Hepatocyte (in vitro differentiated cells): ENCODE measurements at regions not wholly inside any gene's neighbourhood (a gene's known extent, or its start where the extent isn't known, plus 50 kb on each side); places are given as distances from the start of the nearest gene placed in this dataset.

Experiments
- DNase-seq: peaks from one replicate; pipeline ENCODE4 v3.0.0-alpha.2; 2016; ENCODE audit warnings: low spot score
- H2AFZ ChIP-seq: fragments of 200-600 bp; sonication (generic); 2 replicates; pipeline ENCODE4 v1.6.0; 2016; ENCODE audit warnings: antibody characterized with exemption, mild to moderate bottlenecking
- H3K27ac ChIP-seq: fragments of 200-600 bp; sonication (generic); 2 replicates; pipeline ENCODE4 v1.5.1; 2016; ENCODE audit warnings: mild to moderate bottlenecking
- H3K27me3 ChIP-seq: fragments of 200-600 bp; sonication (generic); 2 replicates; pipeline ENCODE4 v1.6.1; 2016
- H3K36me3 ChIP-seq: fragments of 200-600 bp; sonication (generic); replicated peaks from 2 replicates; pipeline ENCODE4 v1.5.1; 2016; ENCODE audit warnings: low read depth; ENCODE audit not compliant: insufficient read depth
- H3K4me1 ChIP-seq: fragments of 200-600 bp; sonication (generic); 2 replicates; pipeline ENCODE4 v1.5.1; 2016; ENCODE audit warnings: mild to moderate bottlenecking, moderate library complexity; ENCODE audit not compliant: insufficient read depth
- H3K4me2 ChIP-seq: fragments of 200-600 bp; sonication (generic); 2 replicates; pipeline ENCODE4 v1.6.0; 2016
- H3K4me3 ChIP-seq: fragments of 200-600 bp; sonication (generic); 2 replicates; pipeline ENCODE4 v1.5.1; 2016; ENCODE audit warnings: mild to moderate bottlenecking
- H3K79me2 ChIP-seq: fragments of 200-600 bp; sonication (generic); 2 replicates; pipeline ENCODE4 v1.6.0; 2017; ENCODE audit warnings: mild to moderate bottlenecking
- H3K9me2 ChIP-seq: fragments of 200-600 bp; sonication (generic); replicated peaks from 2 replicates; pipeline ENCODE4 v1.6.0; 2017; ENCODE audit warnings: mild to moderate bottlenecking; ENCODE audit not compliant: insufficient read depth
- H3K9me3 ChIP-seq: fragments of 200-600 bp; sonication (generic); 2 replicates; pipeline ENCODE4 v1.5.1; 2016; ENCODE audit warnings: low read depth, mild to moderate bottlenecking
- H4K20me1 ChIP-seq: fragments of 200-600 bp; sonication (generic); 2 replicates; pipeline ENCODE4 v1.6.0; 2016; ENCODE audit warnings: mild to moderate bottlenecking; ENCODE audit not compliant: insufficient read depth, poor library complexity, severe bottlenecking
- CTCF ChIP-seq: fragments of 200-600 bp; sonication (generic); IDR thresholded peaks from 2 replicates; pipeline ENCODE4 v1.5.1; 2016; ENCODE audit warnings: antibody characterized with exemption, mild to moderate bottlenecking; ENCODE audit not compliant: poor library complexity
- EZH2 ChIP-seq: fragments of 200-600 bp; sonication (generic); IDR thresholded peaks from 2 replicates; pipeline ENCODE4 v1.6.1; 2016; ENCODE audit warnings: antibody characterized with exemption, mild to moderate bottlenecking, borderline replicate concordance
- EZH2phosphoT487 ChIP-seq: fragments of 200-600 bp; sonication (generic); IDR thresholded peaks from one replicate; pipeline ENCODE4 v1.6.1; 2018; ENCODE audit warnings: antibody characterized with exemption, mild to moderate bottlenecking, low read depth, moderate library complexity; ENCODE audit not compliant: unreplicated experiment, severe bottlenecking
- WGBS: methylation state at CpG from one replicate; pipeline ENCODE4 v1.1.6; 2016; ENCODE audit warnings: low lambda C conversion rate; ENCODE audit errors: missing lambda C conversion rate; 5-methylcytosine and 5-hydroxymethylcytosine counted together

- no peaks in the 10 kb centered on the region for H3K36me3 ChIP-seq
- H3K27ac ChIP-seq: no peak overlapping the region
- no peak overlapping the region for H3K4me2 ChIP-seq
- no peaks in the 10 kb centered on the region for H3K27me3 ChIP-seq
- H3K4me1 ChIP-seq: peaks cover 11% of the 10 kb centered on the region
- no peaks in the 10 kb centered on the region for H3K79me2 ChIP-seq
- no peak overlapping the region for H2AFZ ChIP-seq
- no peaks in the 10 kb centered on the region for H3K9me3 ChIP-seq
- no peaks in the 10 kb centered on the region for H3K9me2 ChIP-seq
- H3K4me3 ChIP-seq: no peak overlapping the region
- WGBS: 17% methylated on average over 4 of the region's 4 CpGs
- DNase-seq: peak; percentile 38
- no peaks in the 10 kb centered on the region for H4K20me1 ChIP-seq
- TF ChIP-seq EZH2 (no peak), CTCF (no peak), EZH2phosphoT487 (no peak)
These were observed 180.7 kb downstream of the PHLDA1 start for GRCh38 chr12:75850721-75851462.

GRCh38 chr12:75848961-75849360 lies 182.6 kb downstream of the PHLDA1 start:
- H4K20me1 ChIP-seq: no peaks in the 10 kb centered on the region
- no peaks in the 10 kb centered on the region for H3K36me3 ChIP-seq
- no peak for DNase-seq
- H3K27me3 ChIP-seq: no peaks in the 10 kb centered on the region
- no peaks in the 10 kb centered on the region for H3K79me2 ChIP-seq
- H3K9me3 ChIP-seq: no peaks in the 10 kb centered on the region
- no peak overlapping the region for H2AFZ ChIP-seq
- H3K9me2 ChIP-seq: no peaks in the 10 kb centered on the region
- H3K4me2 ChIP-seq: no peak overlapping the region
- WGBS: 0% methylated on average over 1 of the region's 1 CpG
- TF ChIP-seq EZH2 (no peak), EZH2phosphoT487 (no peak), CTCF (no peak)
- H3K4me3 ChIP-seq: no peak overlapping the region
- H3K4me1 ChIP-seq: peaks cover 11% of the 10 kb centered on the region
- no peak overlapping the region for H3K27ac ChIP-seq

GRCh38 chr12:75848431-75848925 lies 183.1 kb downstream of the PHLDA1 start:
- Histone ChIP-seq H3K4me1 (peaks cover 11% of the 10 kb centered on the region), H3K27me3 (no peaks in the 10 kb centered on the region), H3K4me2 (no peak overlapping the region), H2AFZ (no peak overlapping the region), H3K9me3 (no peaks in the 10 kb centered on the region), H3K9me2 (no peaks in the 10 kb centered on the region), H3K27ac (no peak overlapping the region), H3K79me2 (no peaks in the 10 kb centered on the region), H4K20me1 (no peaks in the 10 kb centered on the region), H3K4me3 (no peak overlapping the region), H3K36me3 (no peaks in the 10 kb centered on the region)
- DNase-seq: no peak
- WGBS: 45% methylated on average over 7 of the region's 7 CpGs
- TF ChIP-seq CTCF (no peak), EZH2phosphoT487 (no peak), EZH2 (no peak)
